Vagina (tissue), 2 donors: ENCODE measurements at regions not wholly inside any gene's neighbourhood (a gene's known extent, or its start where the extent isn't known, plus 50 kb on each side); places are given as distances from the start of the nearest gene placed in this dataset.

Source experiments
- DNase-seq, 2 donors: peaks; one replicate each; pipeline ENCODE4 v3.0.0-alpha.2; 2017; ENCODE audit errors: extremely low spot score in 2 of 2
- H3K27ac ChIP-seq: fragments of 200-600 bp; sonication (generic); one replicate; pipeline ENCODE4 v1.5.1; 2019
- H3K27me3 ChIP-seq: fragments of 200-600 bp; sonication (generic); one replicate; pipeline ENCODE4 v1.5.1; 2019
- H3K36me3 ChIP-seq, 2 donors: fragments of 200-600 bp; sonication (generic); one replicate each; pipeline ENCODE4 v1.5.1; 2017 to 2019
- H3K4me1 ChIP-seq: fragments of 200-600 bp; sonication (generic); one replicate; pipeline ENCODE4 v1.5.1; 2019
- H3K4me3 ChIP-seq, 2 donors: fragments of 200-600 bp; sonication (generic); 1 replicate in 1 of 2; 2 replicates in 1 of 2; pipeline ENCODE4 v1.5.1; 2016 to 2019
- H3K9me3 ChIP-seq: fragments of 200-600 bp; sonication (generic); one replicate; pipeline ENCODE4 v1.5.1; 2019
- POLR2A ChIP-seq, 2 donors: fragments of 450-650 bp; IDR thresholded peaks; one replicate each; pipeline ENCODE4 v1.6.1; 2017; ENCODE audit warnings: antibody characterized with exemption in 2 of 2, mild to moderate bottlenecking in 2 of 2, moderate library complexity in 2 of 2
- POLR2AphosphoS5 ChIP-seq, 2 donors: sonication (generic); formaldehyde crosslinking; IDR thresholded peaks; one replicate each; pipeline ENCODE4 v1.9.0; 2017; ENCODE audit warnings: antibody characterized with exemption in 2 of 2, mild to moderate bottlenecking in 2 of 2, low read depth in 1 of 2; ENCODE audit not compliant: insufficient read depth in 1 of 2
- intact Hi-C: fragments of 100-400 bp; cut with DNase I; formaldehyde crosslinking; loops from one replicate; pipeline ENCODE4 v1.15.1; 2023
- TF ChIP-seq, protein P1 (sequence below), 3 experiments: fragments of 450-650 bp in 2 of 3; fragments of 200-600 bp in 1 of 3; sonication (generic) in 1 of 3; IDR thresholded peaks; one replicate each; pipeline ENCODE4 v1.5.1; 2017 to 2019; ENCODE audit warnings: antibody characterized with exemption in 3 of 3, mild to moderate bottlenecking in 2 of 3, moderate library complexity in 2 of 3

DNA sequence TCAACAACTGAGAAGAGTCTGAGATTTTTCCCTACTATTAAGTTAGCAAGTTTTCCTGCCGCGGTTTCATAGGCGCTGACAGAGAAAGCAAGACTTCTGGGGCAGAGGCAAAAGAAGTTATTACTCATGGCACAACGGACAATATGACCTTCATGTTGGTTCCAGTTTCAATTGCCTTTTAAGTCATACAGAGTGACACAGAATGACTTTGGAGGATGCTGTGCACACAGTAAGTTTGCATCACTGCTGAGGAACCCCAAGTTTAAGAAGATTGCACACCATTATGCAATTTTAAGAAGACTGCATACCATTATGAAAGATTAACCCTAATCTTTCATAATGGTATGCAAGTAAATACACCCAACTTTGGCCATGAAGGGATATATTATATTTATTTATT is 626.5 kb upstream of the CHORDC1 start:
- Histone ChIP-seq H3K36me3 (no peaks in the 10 kb centered on the region), H3K27ac (no peak overlapping the region)
- intact Hi-C loops = no loop called here

DNA sequence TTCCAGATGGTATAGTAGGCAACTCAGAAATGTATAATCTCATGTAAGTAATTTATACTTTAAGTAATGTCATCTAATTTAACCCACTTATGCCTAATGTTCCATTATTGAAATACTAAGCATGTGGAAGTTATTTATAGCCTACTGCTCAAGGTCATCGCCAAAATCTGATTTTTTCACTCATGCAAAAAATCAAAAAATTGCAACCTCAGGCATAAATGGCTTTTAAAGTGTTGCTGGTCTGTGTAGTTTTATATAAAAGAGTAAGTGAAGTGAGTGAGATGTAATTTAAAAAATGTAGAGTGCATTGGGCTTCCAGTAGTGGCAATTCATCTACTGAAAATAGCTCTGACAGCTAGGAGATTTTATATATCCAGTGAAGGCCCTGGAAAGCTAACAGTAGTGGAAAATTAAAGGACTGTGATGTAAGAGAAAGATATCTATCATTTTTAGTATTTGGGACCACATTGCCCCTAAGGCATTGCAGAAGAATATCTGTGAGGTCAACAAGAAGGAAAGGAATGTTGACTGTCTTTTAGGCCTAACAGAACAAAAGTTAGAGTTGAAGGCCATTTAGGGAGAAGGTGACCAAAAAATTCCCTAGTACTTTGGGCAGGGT is 624.5 kb upstream of the CHORDC1 start:
- Histone ChIP-seq H3K4me1 (no peaks in the 10 kb centered on the region), H3K27ac (no peak overlapping the region), H3K36me3 (no peaks in the 10 kb centered on the region), H3K27me3 (no peaks in the 10 kb centered on the region), H3K4me3 (no peak overlapping the region), H3K9me3 (no peaks in the 10 kb centered on the region)
- TF ChIP-seq POLR2AphosphoS5 (IDR thresholded peaks at IDR 0.05; ENCODE audit: insufficient read depth in 1 of 2, low read depth in 1 of 2) (no peak), POLR2A (IDR thresholded peaks at IDR 0.05) (no peak)
- intact Hi-C loops = no loop called here
- no peak for DNase-seq

More for the DNA sequence above, 626.5 kb upstream of the CHORDC1 start:
- H3K27me3 ChIP-seq = no peaks in the 10 kb centered on the region
- TF ChIP-seq POLR2A (IDR thresholded peaks at IDR 0.05) (no peak), POLR2AphosphoS5 (IDR thresholded peaks at IDR 0.05; ENCODE audit: insufficient read depth in 1 of 2, low read depth in 1 of 2) (no peak)
- TF ChIP-seq, protein P1, sequence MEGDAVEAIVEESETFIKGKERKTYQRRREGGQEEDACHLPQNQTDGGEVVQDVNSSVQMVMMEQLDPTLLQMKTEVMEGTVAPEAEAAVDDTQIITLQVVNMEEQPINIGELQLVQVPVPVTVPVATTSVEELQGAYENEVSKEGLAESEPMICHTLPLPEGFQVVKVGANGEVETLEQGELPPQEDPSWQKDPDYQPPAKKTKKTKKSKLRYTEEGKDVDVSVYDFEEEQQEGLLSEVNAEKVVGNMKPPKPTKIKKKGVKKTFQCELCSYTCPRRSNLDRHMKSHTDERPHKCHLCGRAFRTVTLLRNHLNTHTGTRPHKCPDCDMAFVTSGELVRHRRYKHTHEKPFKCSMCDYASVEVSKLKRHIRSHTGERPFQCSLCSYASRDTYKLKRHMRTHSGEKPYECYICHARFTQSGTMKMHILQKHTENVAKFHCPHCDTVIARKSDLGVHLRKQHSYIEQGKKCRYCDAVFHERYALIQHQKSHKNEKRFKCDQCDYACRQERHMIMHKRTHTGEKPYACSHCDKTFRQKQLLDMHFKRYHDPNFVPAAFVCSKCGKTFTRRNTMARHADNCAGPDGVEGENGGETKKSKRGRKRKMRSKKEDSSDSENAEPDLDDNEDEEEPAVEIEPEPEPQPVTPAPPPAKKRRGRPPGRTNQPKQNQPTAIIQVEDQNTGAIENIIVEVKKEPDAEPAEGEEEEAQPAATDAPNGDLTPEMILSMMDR (IDR thresholded peaks at IDR 0.05) = no peak
- no peaks in the 10 kb centered on the region for H3K9me3 ChIP-seq
- DNase-seq = no peak
- H3K4me1 ChIP-seq = no peaks in the 10 kb centered on the region
- H3K4me3 ChIP-seq = no peak overlapping the region

DNA sequence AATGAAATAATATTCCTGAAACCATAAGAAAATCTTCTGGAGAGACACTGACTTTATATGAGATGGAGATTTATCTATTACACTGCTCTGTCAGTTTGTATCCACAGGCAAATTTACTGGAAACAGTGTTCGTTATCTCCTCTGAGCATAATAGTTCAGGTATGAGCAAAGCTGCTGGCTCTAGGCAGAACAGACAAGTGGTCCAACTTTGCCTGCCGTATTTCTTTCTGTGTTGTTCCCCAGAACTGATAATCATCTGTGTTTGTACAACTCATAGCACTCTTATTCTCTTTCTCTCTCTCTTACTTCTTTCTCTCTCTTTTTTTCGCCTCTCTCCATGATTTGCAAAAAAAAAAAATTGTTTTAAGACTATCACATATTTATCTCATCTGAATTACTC is 623.8 kb upstream of the CHORDC1 start:
- no peak overlapping the region for H3K4me3 ChIP-seq
- no peak for DNase-seq

DNA sequence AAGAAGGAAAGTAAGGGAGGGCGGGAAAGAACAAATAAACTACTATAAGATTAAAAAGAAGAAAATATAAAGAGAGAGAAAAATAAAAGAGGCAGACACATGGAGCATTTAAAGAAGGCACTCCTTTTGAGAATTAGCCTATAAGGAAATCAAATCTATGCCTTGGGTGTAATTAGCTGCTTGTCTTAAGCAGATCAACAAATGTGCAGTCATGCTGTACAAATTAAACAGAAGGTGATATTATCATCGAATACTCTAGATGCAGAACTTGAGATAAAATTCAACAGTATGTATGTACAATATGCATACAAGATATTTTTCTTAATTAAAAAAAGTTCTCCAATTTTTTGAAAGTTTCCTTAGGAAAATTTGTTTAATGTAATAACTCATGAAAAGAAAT is 623.0 kb upstream of the CHORDC1 start:
- no peak for TF ChIP-seq POLR2A (IDR thresholded peaks at IDR 0.05)
- TF ChIP-seq POLR2AphosphoS5 (IDR thresholded peaks at IDR 0.05; ENCODE audit: insufficient read depth in 1 of 2, low read depth in 1 of 2) = no peak
- TF ChIP-seq, protein P1 (IDR thresholded peaks at IDR 0.05) = no peak

More for the DNA sequence above, 623.8 kb upstream of the CHORDC1 start:
- intact Hi-C loops = no loop called here
- no peaks in the 10 kb centered on the region for H3K27me3 ChIP-seq
- TF ChIP-seq, protein P1 (IDR thresholded peaks at IDR 0.05) = no peak
- TF ChIP-seq POLR2A (IDR thresholded peaks at IDR 0.05) = no peak
- TF ChIP-seq POLR2AphosphoS5 (IDR thresholded peaks at IDR 0.05; ENCODE audit: insufficient read depth in 1 of 2, low read depth in 1 of 2) = no peak
- no peak overlapping the region for H3K27ac ChIP-seq
- no peaks in the 10 kb centered on the region for H3K4me1 ChIP-seq
- H3K9me3 ChIP-seq = no peaks in the 10 kb centered on the region
- no peaks in the 10 kb centered on the region for H3K36me3 ChIP-seq

DNA sequence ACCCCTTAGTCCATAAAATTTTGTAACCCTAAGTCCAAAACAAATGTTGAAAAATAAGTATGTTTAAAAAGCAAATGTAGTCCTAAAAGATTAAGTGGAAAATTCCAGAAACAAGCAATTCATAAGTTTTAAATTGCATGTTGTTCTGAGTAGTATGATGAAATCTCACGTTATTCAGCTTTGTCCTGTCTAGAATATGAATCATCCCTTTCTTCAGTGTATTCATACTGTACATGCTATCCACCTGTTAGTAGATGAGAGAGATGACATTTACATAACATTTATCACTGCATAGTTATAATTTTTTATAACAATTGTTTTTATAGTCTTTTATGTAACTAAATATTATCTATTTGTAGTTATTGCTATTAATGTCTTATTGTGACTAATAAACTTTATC is 622.3 kb upstream of the CHORDC1 start:
- Histone ChIP-seq H3K27ac (no peak overlapping the region), H3K36me3 (no peaks in the 10 kb centered on the region), H3K4me3 (no peak overlapping the region), H3K4me1 (no peaks in the 10 kb centered on the region), H3K9me3 (no peaks in the 10 kb centered on the region), H3K27me3 (no peaks in the 10 kb centered on the region)
- TF ChIP-seq POLR2AphosphoS5 (IDR thresholded peaks at IDR 0.05; ENCODE audit: insufficient read depth in 1 of 2, low read depth in 1 of 2) (no peak), POLR2A (IDR thresholded peaks at IDR 0.05) (no peak)
- TF ChIP-seq, protein P1 (IDR thresholded peaks at IDR 0.05) = no peak
- intact Hi-C loops = no loop called here
- no peak for DNase-seq

More for the DNA sequence above, 623.0 kb upstream of the CHORDC1 start:
- Histone ChIP-seq H3K36me3 (no peaks in the 10 kb centered on the region), H3K4me1 (no peaks in the 10 kb centered on the region), H3K9me3 (no peaks in the 10 kb centered on the region), H3K4me3 (no peak overlapping the region), H3K27ac (no peak overlapping the region), H3K27me3 (no peaks in the 10 kb centered on the region)
- no peak for DNase-seq
- intact Hi-C loops = no loop called here
